ENCODE measurements at regions not wholly inside any gene's neighbourhood (a gene's known extent, or its start where the extent isn't known, plus 50 kb on each side); places are given as distances from the start of the nearest gene placed in this dataset.

GRCh38 chr1:5108740-5109139 lies 454.3 kb downstream of the AJAP1 start:
- TF ChIP-seq SP1 (IDR thresholded peaks at IDR 0.05), result no peak
- TF ChIP-seq HDGF (IDR thresholded peaks at IDR 0.05; ENCODE audit: borderline replicate concordance), result no peak
- no peak for TF ChIP-seq ELF4 (IDR thresholded peaks at IDR 0.05)
- TF ChIP-seq ARNT (IDR thresholded peaks at IDR 0.05), result no peak
- TF ChIP-seq L3MBTL2 (conservative IDR thresholded peaks at IDR 0.05), result no peak
- TF ChIP-seq SUZ12 (IDR thresholded peaks at IDR 0.05), result no peak
- TF ChIP-seq PKNOX1 (IDR thresholded peaks at IDR 0.05), result no peak

Measured in HEK293T (cell line).